ENCODE measurements at regions not wholly inside any gene's neighbourhood (a gene's known extent, or its start where the extent isn't known, plus 50 kb on each side); places are given as distances from the start of the nearest gene placed in this dataset.
A peak's percentile ranks its signal among the peaks of the same experiment; 100 is the strongest.

- DNase-seq: no peak
These were observed 757.6 kb downstream of the TBL1XR1 start for GRCh38 chr3:176439729-176440128.

- DNase-seq: no peak
These were observed 765.3 kb downstream of the TBL1XR1 start for GRCh38 chr3:176431991-176432390.

GRCh38 chr3:176431038-176431418, 766.3 kb downstream of the TBL1XR1 start:
- DNase-seq: no peak

- DNase-seq: peak in 10 of 56 donors; percentile 0 to 63 (median 11)
These were observed 766.8 kb downstream of the TBL1XR1 start for GRCh38 chr3:176430244-176431037.

GRCh38 chr3:176428552-176428951, 768.7 kb downstream of the TBL1XR1 start:
- DNase-seq: no peak

GRCh38 chr3:176426371-176426770, 770.9 kb downstream of the TBL1XR1 start:
- no peak for DNase-seq

- no peak for DNase-seq
These were observed 780.4 kb downstream of the TBL1XR1 start for GRCh38 chr3:176416870-176417269.

- DNase-seq: no peak
These were observed 781.5 kb downstream of the TBL1XR1 start for GRCh38 chr3:176415661-176416295.

- DNase-seq: no peak
These were observed 784.5 kb downstream of the TBL1XR1 start for GRCh38 chr3:176412771-176413170.

- no peak for DNase-seq
These were observed 793.8 kb downstream of the TBL1XR1 start for GRCh38 chr3:176403531-176403930.

GRCh38 chr3:176401211-176401610, 796.1 kb downstream of the TBL1XR1 start:
- no peak for DNase-seq

GRCh38 chr3:176399193-176399592, 798.1 kb downstream of the TBL1XR1 start:
- DNase-seq: no peak

GRCh38 chr3:176395240-176395639, 802.0 kb downstream of the TBL1XR1 start:
- no peak for DNase-seq

- DNase-seq: no peak
These were observed 818.5 kb downstream of the TBL1XR1 start for GRCh38 chr3:176378789-176379188.

GRCh38 chr3:176376531-176376930, 820.8 kb downstream of the TBL1XR1 start:
- no peak for DNase-seq

- DNase-seq: no peak
These were observed 821.8 kb downstream of the TBL1XR1 start for GRCh38 chr3:176375519-176375918.

- no peak for DNase-seq
These were observed 835.0 kb downstream of the TBL1XR1 start for GRCh38 chr3:176362191-176362731.

GRCh38 chr3:176359211-176359610, 838.1 kb downstream of the TBL1XR1 start:
- no peak for DNase-seq

- no peak for DNase-seq
These were observed 839.4 kb downstream of the TBL1XR1 start for GRCh38 chr3:176357891-176358290.

GRCh38 chr3:176354843-176355242, 842.4 kb downstream of the TBL1XR1 start:
- DNase-seq: no peak

GRCh38 chr3:176352716-176353334, 844.5 kb downstream of the TBL1XR1 start:
- DNase-seq: no peak

GRCh38 chr3:176351408-176351807, 845.9 kb downstream of the TBL1XR1 start:
- DNase-seq: no peak
